ENCODE measurements at regions not wholly inside any gene's neighbourhood (a gene's known extent, or its start where the extent isn't known, plus 50 kb on each side); places are given as distances from the start of the nearest gene placed in this dataset.
"Not testable (repeated sequence)": the region's sequence is repeated elsewhere in the genome, so short reads cannot be mapped to it uniquely, and the experiment has no call there.

DNA sequence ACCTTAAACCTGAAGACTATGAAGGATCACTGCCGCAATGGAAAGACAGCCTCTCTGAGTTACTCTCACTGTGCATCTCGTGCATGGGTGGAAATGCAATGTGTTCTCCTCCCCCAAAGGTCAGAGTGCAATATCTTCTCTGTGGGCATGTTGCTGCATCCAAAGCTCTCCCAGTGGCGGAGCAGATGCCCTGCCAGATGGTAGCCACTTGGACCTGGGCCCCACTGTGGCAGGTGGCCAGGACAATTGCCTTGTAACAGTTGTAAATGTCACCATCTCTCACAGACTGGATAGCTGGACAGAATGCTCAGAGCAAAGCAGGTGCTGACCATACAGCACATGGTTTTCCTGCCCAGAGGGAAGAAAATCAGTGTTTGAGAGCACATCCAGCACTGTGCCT lies 542.0 kb downstream of the FAM181B start:
- Histone ChIP-seq H3K4me3 (ENCODE audit: low read length) (no peak overlapping the region), H3K9me3 (ENCODE audit: control insufficient read depth, low read depth, low read length) (no peaks in the 10 kb centered on the region), H3K36me3 (ENCODE audit: control insufficient read depth, low read depth, low read length) (no peaks in the 10 kb centered on the region), H3K27ac (ENCODE audit: low read length) (no peak overlapping the region), H3K4me1 (ENCODE audit: control insufficient read depth, low read depth, low read length) (no peaks in the 10 kb centered on the region), H3K9ac (ENCODE audit: low read length) (no peak overlapping the region), H3K27me3 (ENCODE audit: control insufficient read depth, insufficient read depth, low read length) (no peaks in the 10 kb centered on the region)

GRCh38 chr11:82185925-82186324 lies 547.7 kb downstream of the FAM181B start:
- Histone ChIP-seq H3K36me3 (ENCODE audit: control insufficient read depth, low read depth, low read length) (no peaks in the 10 kb centered on the region), H3K27me3 (ENCODE audit: control insufficient read depth, insufficient read depth, low read length) (no peaks in the 10 kb centered on the region), H3K4me1 (ENCODE audit: control insufficient read depth, low read depth, low read length) (no peaks in the 10 kb centered on the region), H3K9ac (ENCODE audit: low read length) (no peak overlapping the region), H3K9me3 (ENCODE audit: control insufficient read depth, low read depth, low read length) (no peaks in the 10 kb centered on the region), H3K27ac (ENCODE audit: low read length) (no peak overlapping the region), H3K4me3 (ENCODE audit: low read length) (no peak overlapping the region)

DNA sequence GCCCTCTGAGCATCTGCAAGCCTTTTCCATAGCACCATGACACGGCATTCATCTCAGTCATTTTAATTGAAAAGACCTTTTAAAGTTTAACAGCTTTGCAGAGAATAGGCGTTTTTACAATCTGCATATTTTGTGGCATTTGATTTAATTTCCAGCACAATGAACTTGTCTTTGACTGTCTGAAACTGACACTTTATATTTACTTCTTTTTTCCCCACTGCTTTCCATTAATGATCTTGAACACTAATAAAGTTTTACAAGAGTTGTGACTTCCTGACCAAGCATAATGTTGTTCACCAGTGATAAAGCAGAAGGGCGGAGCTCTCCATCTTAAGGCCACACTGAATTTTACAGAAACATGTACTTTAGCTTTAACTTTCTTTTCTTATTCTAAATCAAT lies 548.7 kb downstream of the FAM181B start:
- Histone ChIP-seq H3K4me1 (ENCODE audit: control insufficient read depth, low read depth, low read length) (no peaks in the 10 kb centered on the region), H3K36me3 (ENCODE audit: control insufficient read depth, low read depth, low read length) (no peaks in the 10 kb centered on the region), H3K27me3 (ENCODE audit: control insufficient read depth, insufficient read depth, low read length) (no peaks in the 10 kb centered on the region), H3K4me3 (ENCODE audit: low read length) (no peak overlapping the region), H3K9ac (ENCODE audit: low read length) (no peak overlapping the region), H3K27ac (ENCODE audit: low read length) (no peak overlapping the region), H3K9me3 (ENCODE audit: control insufficient read depth, low read depth, low read length) (no peaks in the 10 kb centered on the region)

GRCh38 chr11:82183346-82183745 lies 550.3 kb downstream of the FAM181B start:
- H3K27me3 ChIP-seq (ENCODE audit: control insufficient read depth, insufficient read depth, low read length): no peaks in the 10 kb centered on the region

GRCh38 chr11:82182697-82183096 lies 551.0 kb downstream of the FAM181B start:
- not testable (repeated sequence) for H3K9me3 ChIP-seq (ENCODE audit: control insufficient read depth, low read depth, low read length); H3K9ac ChIP-seq (ENCODE audit: low read length); H3K27me3 ChIP-seq (ENCODE audit: control insufficient read depth, insufficient read depth, low read length); H3K36me3 ChIP-seq (ENCODE audit: control insufficient read depth, low read depth, low read length); H3K4me3 ChIP-seq (ENCODE audit: low read length); H3K27ac ChIP-seq (ENCODE audit: low read length); H3K4me1 ChIP-seq (ENCODE audit: control insufficient read depth, low read depth, low read length)

More at GRCh38 chr11:82183346-82183745, 550.3 kb downstream of the FAM181B start:
- no peaks in the 10 kb centered on the region for H3K9me3 ChIP-seq (ENCODE audit: control insufficient read depth, low read depth, low read length)
- H3K36me3 ChIP-seq (ENCODE audit: control insufficient read depth, low read depth, low read length): no peaks in the 10 kb centered on the region
- no peaks in the 10 kb centered on the region for H3K4me1 ChIP-seq (ENCODE audit: control insufficient read depth, low read depth, low read length)
- H3K4me3 ChIP-seq (ENCODE audit: low read length): no peak overlapping the region
- H3K27ac ChIP-seq (ENCODE audit: low read length): no peak overlapping the region
- H3K9ac ChIP-seq (ENCODE audit: low read length): no peak overlapping the region

GRCh38 chr11:82181796-82182195 lies 551.9 kb downstream of the FAM181B start:
- not testable (repeated sequence) for H3K36me3 ChIP-seq (ENCODE audit: control insufficient read depth, low read depth, low read length); H3K27ac ChIP-seq (ENCODE audit: low read length); H3K4me3 ChIP-seq (ENCODE audit: low read length); H3K9me3 ChIP-seq (ENCODE audit: control insufficient read depth, low read depth, low read length); H3K4me1 ChIP-seq (ENCODE audit: control insufficient read depth, low read depth, low read length); H3K9ac ChIP-seq (ENCODE audit: low read length); H3K27me3 ChIP-seq (ENCODE audit: control insufficient read depth, insufficient read depth, low read length)

GRCh38 chr11:82176945-82177344 lies 556.7 kb downstream of the FAM181B start:
- no peak overlapping the region for H3K9ac ChIP-seq (ENCODE audit: low read length)
- H3K9me3 ChIP-seq (ENCODE audit: control insufficient read depth, low read depth, low read length): no peaks in the 10 kb centered on the region
- no peak overlapping the region for H3K27ac ChIP-seq (ENCODE audit: low read length)

GRCh38 chr11:82176365-82176764 lies 557.3 kb downstream of the FAM181B start:
- H3K9me3 ChIP-seq (ENCODE audit: control insufficient read depth, low read depth, low read length): no peaks in the 10 kb centered on the region
- no peak overlapping the region for H3K27ac ChIP-seq (ENCODE audit: low read length)
- H3K4me3 ChIP-seq (ENCODE audit: low read length): no peak overlapping the region
- no peaks in the 10 kb centered on the region for H3K36me3 ChIP-seq (ENCODE audit: control insufficient read depth, low read depth, low read length)
- no peak overlapping the region for H3K9ac ChIP-seq (ENCODE audit: low read length)
- H3K4me1 ChIP-seq (ENCODE audit: control insufficient read depth, low read depth, low read length): no peaks in the 10 kb centered on the region
- no peaks in the 10 kb centered on the region for H3K27me3 ChIP-seq (ENCODE audit: control insufficient read depth, insufficient read depth, low read length)

More at GRCh38 chr11:82176945-82177344, 556.7 kb downstream of the FAM181B start:
- no peaks in the 10 kb centered on the region for H3K36me3 ChIP-seq (ENCODE audit: control insufficient read depth, low read depth, low read length)
- H3K4me1 ChIP-seq (ENCODE audit: control insufficient read depth, low read depth, low read length): no peaks in the 10 kb centered on the region
- H3K27me3 ChIP-seq (ENCODE audit: control insufficient read depth, insufficient read depth, low read length): no peaks in the 10 kb centered on the region
- H3K4me3 ChIP-seq (ENCODE audit: low read length): no peak overlapping the region

DNA sequence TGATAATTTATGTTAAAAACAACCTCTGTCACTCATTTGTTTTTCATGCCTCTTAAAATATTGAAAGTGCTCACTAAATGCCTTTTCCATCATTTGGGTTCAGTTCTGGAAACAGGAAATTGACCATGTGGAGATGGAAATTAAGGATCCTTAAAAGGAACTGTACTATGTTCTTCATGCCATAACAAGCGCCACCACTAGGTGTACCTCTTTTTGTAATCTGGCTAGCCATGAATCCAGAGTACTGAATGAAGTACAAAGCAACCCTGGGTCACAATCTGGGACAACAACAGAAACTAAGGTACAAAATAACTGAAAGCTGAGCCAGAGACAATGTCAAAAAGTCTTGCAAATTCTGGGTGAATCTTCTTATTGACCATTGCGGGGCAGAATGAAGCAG lies 559.1 kb downstream of the FAM181B start:
- Histone ChIP-seq H3K27ac (ENCODE audit: low read length) (no peak overlapping the region), H3K9me3 (ENCODE audit: control insufficient read depth, low read depth, low read length) (no peaks in the 10 kb centered on the region), H3K4me3 (ENCODE audit: low read length) (no peak overlapping the region), H3K9ac (ENCODE audit: low read length) (no peak overlapping the region), H3K27me3 (ENCODE audit: control insufficient read depth, insufficient read depth, low read length) (no peaks in the 10 kb centered on the region), H3K36me3 (ENCODE audit: control insufficient read depth, low read depth, low read length) (no peaks in the 10 kb centered on the region), H3K4me1 (ENCODE audit: control insufficient read depth, low read depth, low read length) (no peaks in the 10 kb centered on the region)

- no peaks in the 10 kb centered on the region for H3K27me3 ChIP-seq (ENCODE audit: control insufficient read depth, insufficient read depth, low read length)
- H3K4me1 ChIP-seq (ENCODE audit: control insufficient read depth, low read depth, low read length): no peaks in the 10 kb centered on the region
- no peak overlapping the region for H3K9ac ChIP-seq (ENCODE audit: low read length)
- H3K9me3 ChIP-seq (ENCODE audit: control insufficient read depth, low read depth, low read length): no peaks in the 10 kb centered on the region
- H3K36me3 ChIP-seq (ENCODE audit: control insufficient read depth, low read depth, low read length): no peaks in the 10 kb centered on the region
- no peak overlapping the region for H3K4me3 ChIP-seq (ENCODE audit: low read length)
- H3K27ac ChIP-seq (ENCODE audit: low read length): no peak overlapping the region
These were observed 586.9 kb downstream of the FAM181B start for GRCh38 chr11:82146789-82147188.

DNA sequence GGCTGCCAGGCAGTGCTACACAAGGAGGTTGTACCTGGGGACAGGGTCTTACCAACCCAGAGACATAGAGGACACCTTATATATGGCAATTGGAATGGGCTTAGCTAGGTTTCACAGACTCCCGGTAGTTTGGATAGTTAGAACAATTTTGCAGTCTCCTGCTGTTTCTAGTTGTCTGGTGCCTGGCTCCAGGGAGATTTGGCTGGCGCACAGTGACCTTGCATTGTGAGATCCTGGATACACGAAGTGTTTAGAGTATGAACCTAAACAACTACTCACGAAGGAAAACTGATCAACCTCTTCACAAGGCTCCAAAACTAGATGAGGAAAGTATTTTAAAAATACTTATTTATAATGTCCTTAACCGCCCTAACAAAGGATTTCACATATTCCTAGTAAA lies 614.7 kb downstream of the FAM181B start:
- H3K4me3 ChIP-seq (ENCODE audit: low read length): no peak overlapping the region
- H3K27me3 ChIP-seq (ENCODE audit: control insufficient read depth, insufficient read depth, low read length): no peaks in the 10 kb centered on the region
- H3K9ac ChIP-seq (ENCODE audit: low read length): no peak overlapping the region
- H3K4me1 ChIP-seq (ENCODE audit: control insufficient read depth, low read depth, low read length): no peaks in the 10 kb centered on the region
- H3K9me3 ChIP-seq (ENCODE audit: control insufficient read depth, low read depth, low read length): no peaks in the 10 kb centered on the region
- no peaks in the 10 kb centered on the region for H3K36me3 ChIP-seq (ENCODE audit: control insufficient read depth, low read depth, low read length)
- H3K27ac ChIP-seq (ENCODE audit: low read length): no peak overlapping the region

DNA sequence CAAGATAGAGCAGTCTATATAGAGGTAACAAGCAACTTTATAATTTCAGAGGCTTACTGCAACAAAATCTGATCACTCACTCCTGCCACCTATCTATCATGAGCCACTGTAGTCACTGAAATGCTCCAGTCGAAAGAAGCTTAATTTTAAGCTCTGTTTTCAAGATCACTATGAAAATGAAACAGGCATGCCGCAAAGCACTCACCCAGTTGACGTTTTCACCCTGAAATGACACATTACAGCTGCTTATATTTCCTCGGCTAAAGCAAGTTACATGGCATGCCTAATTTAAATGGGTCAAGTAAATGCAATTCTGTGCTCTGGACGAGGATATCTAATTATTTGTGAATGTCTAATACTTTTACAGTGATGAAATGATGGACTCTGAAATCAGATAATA lies 616.3 kb downstream of the FAM181B start:
- Histone ChIP-seq H3K27me3 (ENCODE audit: control insufficient read depth, insufficient read depth, low read length) (no peaks in the 10 kb centered on the region), H3K9me3 (ENCODE audit: control insufficient read depth, low read depth, low read length) (no peaks in the 10 kb centered on the region), H3K9ac (ENCODE audit: low read length) (no peak overlapping the region), H3K4me3 (ENCODE audit: low read length) (no peak overlapping the region), H3K36me3 (ENCODE audit: control insufficient read depth, low read depth, low read length) (no peaks in the 10 kb centered on the region), H3K27ac (ENCODE audit: low read length) (no peak overlapping the region), H3K4me1 (ENCODE audit: control insufficient read depth, low read depth, low read length) (no peaks in the 10 kb centered on the region)
